Parathyroid adenoma (tissue), 2 donors: ENCODE measurements at regions not wholly inside any gene's neighbourhood (a gene's known extent, or its start where the extent isn't known, plus 50 kb on each side); places are given as distances from the start of the nearest gene placed in this dataset.

Experiments
- H2AFZ ChIP-seq: fragments of 300-600 bp; sonication (generic); one replicate; pipeline ENCODE4 v1.7.0; 2017; ENCODE audit warnings: antibody characterized with exemption, mild to moderate bottlenecking
- H3K27ac ChIP-seq: fragments of 300-600 bp; sonication (generic); one replicate; pipeline ENCODE4 v1.7.0; 2017
- H3K27me3 ChIP-seq: fragments of 300-600 bp; sonication (generic); one replicate; pipeline ENCODE4 v1.7.0; 2017; ENCODE audit warnings: low read length; ENCODE audit not compliant: control insufficient read depth, insufficient read depth
- H3K36me3 ChIP-seq: fragments of 300-600 bp; sonication (generic); one replicate; pipeline ENCODE4 v1.7.0; 2017; ENCODE audit warnings: low read length; ENCODE audit not compliant: control insufficient read depth, insufficient read depth
- H3K4me1 ChIP-seq: fragments of 300-600 bp; sonication (generic); one replicate; pipeline ENCODE4 v1.7.0; 2017; ENCODE audit warnings: control low read depth
- H3K4me2 ChIP-seq: fragments of 300-600 bp; sonication (generic); one replicate; pipeline ENCODE4 v1.7.0; 2017; ENCODE audit warnings: low read length
- H3K4me3 ChIP-seq: fragments of 300-600 bp; sonication (generic); one replicate; pipeline ENCODE4 v1.7.0; 2017; ENCODE audit warnings: low read depth, low read length
- H3K79me2 ChIP-seq: fragments of 300-600 bp; sonication (generic); one replicate; pipeline ENCODE4 v1.7.0; 2017; ENCODE audit warnings: control low read depth
- H3K9ac ChIP-seq: fragments of 300-600 bp; sonication (generic); one replicate; pipeline ENCODE4 v1.7.0; 2017; ENCODE audit warnings: mild to moderate bottlenecking
- H3K9me3 ChIP-seq: fragments of 300-600 bp; sonication (generic); one replicate; pipeline ENCODE4 v1.7.0; 2017; ENCODE audit warnings: low read length; ENCODE audit not compliant: control insufficient read depth
- CTCF ChIP-seq: fragments of 300-600 bp; sonication (generic); IDR thresholded peaks from one replicate; pipeline ENCODE4 v1.7.0; 2017; ENCODE audit warnings: antibody characterized with exemption, mild to moderate bottlenecking
- donor health status: primary hyperparathyroidism.

- Histone ChIP-seq H3K36me3 (no peaks in the 10 kb centered on the region), H3K79me2 (no peaks in the 10 kb centered on the region), H3K9me3 (no peaks in the 10 kb centered on the region), H2AFZ (no peak overlapping the region), H3K4me3 (no peak overlapping the region), H3K4me1 (no peaks in the 10 kb centered on the region), H3K4me2 (no peak overlapping the region), H3K9ac (no peak overlapping the region), H3K27me3 (no peaks in the 10 kb centered on the region), H3K27ac (no peak overlapping the region)
- TF ChIP-seq CTCF = no peak
Measured at GRCh38 chr5:85049020-85049419, 664.3 kb upstream of the EDIL3 start.

- no peak for TF ChIP-seq CTCF
- H3K4me1 ChIP-seq = no peaks in the 10 kb centered on the region
- H3K79me2 ChIP-seq = no peaks in the 10 kb centered on the region
- no peak overlapping the region for H3K27ac ChIP-seq
- H2AFZ ChIP-seq = no peak overlapping the region
- no peak overlapping the region for H3K9ac ChIP-seq
- H3K4me3 ChIP-seq = no peak overlapping the region
- no peaks in the 10 kb centered on the region for H3K27me3 ChIP-seq
- no peaks in the 10 kb centered on the region for H3K9me3 ChIP-seq
- no peak overlapping the region for H3K4me2 ChIP-seq
- H3K36me3 ChIP-seq = no peaks in the 10 kb centered on the region
Measured at GRCh38 chr5:85052826-85053225, 668.1 kb upstream of the EDIL3 start.

DNA sequence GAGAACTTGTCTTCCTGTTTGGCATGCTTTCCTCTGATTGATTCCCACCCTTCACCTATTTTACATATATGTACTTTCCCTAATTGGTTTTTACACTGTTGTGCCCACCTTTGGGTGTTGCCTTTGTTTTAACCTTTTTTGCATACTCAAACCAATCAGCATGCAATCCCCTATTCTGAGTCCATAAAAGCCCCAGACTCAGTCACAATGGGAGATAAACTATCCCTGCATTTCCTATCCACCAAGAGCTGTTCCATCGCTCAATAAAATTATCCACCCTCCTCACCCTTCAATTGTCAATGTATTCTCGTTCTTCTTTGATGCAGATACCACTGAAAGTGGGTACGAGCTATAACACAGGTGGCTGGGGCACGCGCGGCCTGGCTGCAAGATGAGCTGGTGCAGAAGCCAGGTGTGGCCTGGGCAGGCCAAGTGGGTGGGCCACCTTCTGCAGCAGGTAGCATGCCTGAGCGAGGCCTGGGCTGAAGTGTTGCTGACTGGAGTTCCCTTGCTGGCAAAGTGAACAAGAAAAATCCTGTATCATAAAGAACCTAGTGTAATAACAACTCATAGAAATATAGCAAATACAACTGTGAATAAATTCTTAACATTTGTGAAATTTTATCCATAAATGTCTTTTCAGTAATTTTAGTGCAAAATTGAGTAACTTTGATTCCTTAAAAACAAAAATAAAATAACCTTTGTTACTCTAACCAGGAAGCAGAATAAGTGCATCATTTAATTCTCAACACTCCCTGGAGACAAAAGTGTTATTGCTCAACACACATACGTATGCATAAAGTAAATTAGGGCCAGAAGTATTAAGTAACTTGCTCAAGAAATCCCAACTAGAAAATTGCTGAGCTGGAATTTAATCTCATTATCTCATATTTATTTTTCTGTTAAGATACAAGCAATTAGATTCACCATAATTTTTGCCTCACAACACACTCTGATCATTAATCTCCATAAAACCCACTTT lies 685.3 kb upstream of the EDIL3 start:
- H3K9ac ChIP-seq = no peak overlapping the region
- H3K4me3 ChIP-seq = no peak overlapping the region
- H3K4me2 ChIP-seq = no peak overlapping the region
- no peak overlapping the region for H2AFZ ChIP-seq
- H3K36me3 ChIP-seq = no peaks in the 10 kb centered on the region
- H3K9me3 ChIP-seq = no peaks in the 10 kb centered on the region
- H3K27ac ChIP-seq = no peak overlapping the region
- H3K4me1 ChIP-seq = no peaks in the 10 kb centered on the region
- no peaks in the 10 kb centered on the region for H3K27me3 ChIP-seq
- no peak for TF ChIP-seq CTCF
- H3K79me2 ChIP-seq = no peaks in the 10 kb centered on the region

GRCh38 chr5:85077581-85077980 lies 692.9 kb upstream of the EDIL3 start:
- no peaks in the 10 kb centered on the region for H3K27me3 ChIP-seq
- H3K4me3 ChIP-seq = no peak overlapping the region
- no peaks in the 10 kb centered on the region for H3K36me3 ChIP-seq
- H3K27ac ChIP-seq = no peak overlapping the region
- no peak overlapping the region for H3K4me2 ChIP-seq
- TF ChIP-seq CTCF = no peak
- H3K79me2 ChIP-seq = no peaks in the 10 kb centered on the region
- no peaks in the 10 kb centered on the region for H3K4me1 ChIP-seq
- no peak overlapping the region for H2AFZ ChIP-seq
- H3K9me3 ChIP-seq = no peaks in the 10 kb centered on the region
- H3K9ac ChIP-seq = no peak overlapping the region

DNA sequence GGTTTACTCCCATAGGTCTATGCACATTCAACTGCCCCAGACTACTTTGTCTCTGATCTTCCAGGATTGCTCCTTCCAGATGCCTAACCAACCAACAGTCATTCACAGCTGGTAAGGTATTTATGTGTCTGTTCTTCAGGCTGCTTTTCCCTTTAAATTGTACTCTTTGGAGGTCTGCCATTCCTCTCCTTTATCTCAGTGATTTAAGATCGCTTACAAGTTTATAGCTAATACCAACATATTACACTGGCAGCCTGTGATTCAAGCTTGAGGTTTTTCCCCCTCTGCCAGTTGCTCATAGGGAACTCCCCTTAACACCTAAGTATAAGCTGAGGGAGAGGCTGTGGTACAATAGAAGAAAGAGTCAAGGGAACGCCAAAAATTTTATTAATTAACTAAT lies 711.7 kb upstream of the EDIL3 start:
- no peaks in the 10 kb centered on the region for H3K36me3 ChIP-seq
- no peak overlapping the region for H3K4me2 ChIP-seq
- TF ChIP-seq CTCF = no peak
- H2AFZ ChIP-seq = no peak overlapping the region
- no peak overlapping the region for H3K9ac ChIP-seq
- no peak overlapping the region for H3K27ac ChIP-seq
- H3K4me3 ChIP-seq = no peak overlapping the region
- no peaks in the 10 kb centered on the region for H3K9me3 ChIP-seq
- H3K27me3 ChIP-seq = no peaks in the 10 kb centered on the region
- H3K4me1 ChIP-seq = no peaks in the 10 kb centered on the region
- H3K79me2 ChIP-seq = no peaks in the 10 kb centered on the region
